ENCODE measurements at regions not wholly inside any gene's neighbourhood (a gene's known extent, or its start where the extent isn't known, plus 50 kb on each side); places are given as distances from the start of the nearest gene placed in this dataset.

GRCh38 chr1:238783633-238784032 is 602.7 kb upstream of the CHRM3 start:
- intact Hi-C loops (cut with micrococcal nuclease), result no loop called here
- Histone ChIP-seq H3K36me3 (ENCODE audit: control insufficient read depth in 2 of 3, insufficient read depth in 3 of 3, low read length in 3 of 3) (no peaks in the 10 kb centered on the region), H3K9me3 (ENCODE audit: control insufficient read depth in 2 of 3, low read length in 3 of 3) (no peaks in the 10 kb centered on the region), H3K4me1 (ENCODE audit: control insufficient read depth in 2 of 2, insufficient read depth in 2 of 2, low read length in 2 of 2) (no peaks in the 10 kb centered on the region), H3K4me3 (ENCODE audit: low read length) (no peak overlapping the region), H3K27me3 (ENCODE audit: control insufficient read depth in 2 of 2, insufficient read depth in 2 of 2, low read length in 2 of 2) (no peaks in the 10 kb centered on the region), H3K27ac (ENCODE audit: low read depth, low read length) (no peak overlapping the region)
- CTCF ChIA-PET, result no interaction called here
- Mint-ChIP-seq H3K4me1 (no peaks in the 10 kb centered on the region), H3K9me3 (peaks cover 0 to 18% (median 4%) of the 10 kb centered on the region in 11 donors), H3K27me3 (no peaks in the 10 kb centered on the region), H3K36me3 (no peaks in the 10 kb centered on the region), H3K4me3 (no peak overlapping the region), H3K27ac (no peak overlapping the region)
- DNase-seq (no peak), ATAC-seq (no peak)
- POLR2A ChIA-PET, result no interaction called here

DNA sequence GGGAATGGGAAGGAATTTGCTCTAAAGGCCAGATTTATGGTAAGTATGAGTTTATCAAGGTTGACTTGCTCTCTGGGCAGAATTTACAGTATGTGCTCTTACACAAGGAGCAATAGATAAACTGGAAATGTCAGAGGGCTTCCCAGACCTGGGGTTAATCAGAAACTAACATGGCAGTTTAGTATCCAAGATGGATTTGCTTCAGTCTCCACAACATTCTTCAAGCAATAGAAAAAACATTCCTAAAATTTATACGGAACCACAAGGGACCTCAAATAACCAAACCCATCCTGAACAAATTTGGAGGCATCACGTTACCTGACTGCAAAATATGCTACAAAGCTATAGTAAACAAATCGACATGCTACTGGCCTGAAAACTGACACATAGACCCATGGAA is 606.7 kb upstream of the CHRM3 start:
- H3K27ac Mint-ChIP-seq, result no peak overlapping the region
- H3K4me3 Mint-ChIP-seq, result no peak overlapping the region
- peaks cover 0 to 16% (median 2%) of the 10 kb centered on the region in 11 donors for H3K9me3 Mint-ChIP-seq
- CTCF ChIA-PET, result no interaction called here
- DNase-seq (no peak), ATAC-seq (no peak)
- no peak overlapping the region for H3K4me3 ChIP-seq (ENCODE audit: low read length)
- no peaks in the 10 kb centered on the region for H3K9me3 ChIP-seq (ENCODE audit: control insufficient read depth in 2 of 3, low read length in 3 of 3)
- H3K27me3 ChIP-seq (ENCODE audit: control insufficient read depth in 2 of 2, insufficient read depth in 2 of 2, low read length in 2 of 2), result no peaks in the 10 kb centered on the region
- H3K4me1 Mint-ChIP-seq, result no peaks in the 10 kb centered on the region
- no peaks in the 10 kb centered on the region for H3K36me3 Mint-ChIP-seq
- no peaks in the 10 kb centered on the region for H3K4me1 ChIP-seq (ENCODE audit: control insufficient read depth in 2 of 2, insufficient read depth in 2 of 2, low read length in 2 of 2)
- no peaks in the 10 kb centered on the region for H3K36me3 ChIP-seq (ENCODE audit: control insufficient read depth in 2 of 3, insufficient read depth in 3 of 3, low read length in 3 of 3)
- H3K27ac ChIP-seq (ENCODE audit: low read depth, low read length), result no peak overlapping the region
- POLR2A ChIA-PET, result no interaction called here
- H3K27me3 Mint-ChIP-seq, result no peaks in the 10 kb centered on the region
- intact Hi-C loops (cut with micrococcal nuclease), result no loop called here

DNA sequence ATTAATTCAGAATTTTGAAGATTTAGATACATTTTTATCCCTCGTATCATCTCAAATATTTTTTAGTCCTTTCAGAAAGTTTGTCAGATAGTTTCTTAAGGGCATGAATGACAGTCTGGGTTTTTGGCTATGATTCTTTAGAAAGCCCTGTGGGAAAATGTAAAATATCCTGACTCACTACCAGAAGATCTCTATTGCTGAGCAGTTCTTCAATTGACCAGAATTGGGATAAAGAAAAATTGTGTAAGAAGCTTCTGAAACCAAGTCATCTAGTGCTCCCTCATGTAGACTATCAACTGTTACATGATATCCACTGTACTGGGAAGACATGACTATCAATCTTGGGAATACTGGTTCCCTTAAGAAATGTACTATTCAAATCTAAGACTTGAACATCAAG is 608.3 kb upstream of the CHRM3 start:
- DNase-seq (no peak), ATAC-seq (no peak)
- no peak overlapping the region for H3K4me3 ChIP-seq (ENCODE audit: low read length)
- no peak overlapping the region for H3K27ac ChIP-seq (ENCODE audit: low read depth, low read length)
- peaks cover 0 to 16% (median 2%) of the 10 kb centered on the region in 11 donors for H3K9me3 Mint-ChIP-seq
- ChIA-PET POLR2A (no interaction called here), CTCF (no interaction called here)
- H3K27ac Mint-ChIP-seq, result no peak overlapping the region
- H3K36me3 ChIP-seq (ENCODE audit: control insufficient read depth in 2 of 3, insufficient read depth in 3 of 3, low read length in 3 of 3), result no peaks in the 10 kb centered on the region
- H3K4me3 Mint-ChIP-seq, result no peak overlapping the region
- no peaks in the 10 kb centered on the region for H3K36me3 Mint-ChIP-seq
- no peaks in the 10 kb centered on the region for H3K27me3 ChIP-seq (ENCODE audit: control insufficient read depth in 2 of 2, insufficient read depth in 2 of 2, low read length in 2 of 2)
- H3K27me3 Mint-ChIP-seq, result no peaks in the 10 kb centered on the region
- H3K4me1 ChIP-seq (ENCODE audit: control insufficient read depth in 2 of 2, insufficient read depth in 2 of 2, low read length in 2 of 2), result no peaks in the 10 kb centered on the region
- H3K9me3 ChIP-seq (ENCODE audit: control insufficient read depth in 2 of 3, low read length in 3 of 3), result no peaks in the 10 kb centered on the region
- no peaks in the 10 kb centered on the region for H3K4me1 Mint-ChIP-seq
- intact Hi-C loops (cut with micrococcal nuclease), result no loop called here

DNA sequence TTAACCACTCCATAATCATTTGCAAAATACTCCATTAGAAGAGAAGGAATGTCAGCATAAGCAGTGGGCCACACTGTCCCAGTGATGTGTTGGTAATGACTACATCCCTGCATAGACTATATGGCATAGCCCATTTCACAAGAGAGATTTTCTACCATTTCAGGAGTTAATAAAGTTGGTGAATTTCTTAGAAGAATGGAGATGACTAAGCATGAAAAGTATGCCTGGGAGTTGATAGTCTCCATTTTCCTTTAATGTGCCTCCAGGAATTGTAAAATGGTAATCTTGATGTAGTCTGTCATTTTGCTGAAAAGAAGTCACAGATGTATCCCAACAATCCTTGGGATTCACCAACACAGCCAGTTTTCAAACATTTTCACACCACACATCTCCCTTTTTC is 608.8 kb upstream of the CHRM3 start:
- Mint-ChIP-seq H3K4me1 (no peaks in the 10 kb centered on the region), H3K9me3 (peaks cover 0 to 16% (median 2%) of the 10 kb centered on the region in 11 donors), H3K27me3 (no peaks in the 10 kb centered on the region), H3K36me3 (no peaks in the 10 kb centered on the region), H3K4me3 (no peak overlapping the region), H3K27ac (no peak overlapping the region)
- POLR2A ChIA-PET, result no interaction called here
- intact Hi-C loops (cut with micrococcal nuclease), result no loop called here
- no peak overlapping the region for H3K27ac ChIP-seq (ENCODE audit: low read depth, low read length)
- DNase-seq, result no peak
- H3K9me3 ChIP-seq (ENCODE audit: control insufficient read depth in 2 of 3, low read length in 3 of 3), result no peaks in the 10 kb centered on the region
- ATAC-seq, result no peak
- H3K27me3 ChIP-seq (ENCODE audit: control insufficient read depth in 2 of 2, insufficient read depth in 2 of 2, low read length in 2 of 2), result no peaks in the 10 kb centered on the region
- H3K4me1 ChIP-seq (ENCODE audit: control insufficient read depth in 2 of 2, insufficient read depth in 2 of 2, low read length in 2 of 2), result no peaks in the 10 kb centered on the region
- CTCF ChIA-PET, result no interaction called here
- H3K36me3 ChIP-seq (ENCODE audit: control insufficient read depth in 2 of 3, insufficient read depth in 3 of 3, low read length in 3 of 3), result no peaks in the 10 kb centered on the region
- H3K4me3 ChIP-seq (ENCODE audit: low read length), result no peak overlapping the region

DNA sequence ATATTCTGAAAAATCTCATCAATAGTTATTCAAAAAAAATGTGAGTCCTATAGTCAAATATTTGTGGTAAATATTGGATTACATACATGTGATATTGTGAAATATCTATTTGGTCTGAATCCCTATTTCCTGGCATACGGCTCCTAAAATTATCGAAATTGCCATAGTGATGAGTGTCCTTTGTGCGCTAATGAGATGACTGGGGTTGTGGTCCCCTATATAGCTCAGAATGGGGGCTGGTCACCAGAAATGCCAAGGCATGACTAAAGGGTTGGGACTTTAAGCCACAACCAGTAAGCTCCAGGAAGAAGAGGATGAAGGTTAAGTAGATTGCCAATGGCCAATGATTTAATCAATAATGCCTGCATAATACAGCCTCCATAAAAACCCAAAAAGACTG is 610.2 kb upstream of the CHRM3 start:
- CTCF ChIA-PET, result no interaction called here
- Mint-ChIP-seq H3K4me3 (no peak overlapping the region), H3K9me3 (peaks cover 0 to 15% (median 0%) of the 10 kb centered on the region in 11 donors), H3K27ac (no peak overlapping the region), H3K4me1 (no peaks in the 10 kb centered on the region), H3K27me3 (no peaks in the 10 kb centered on the region), H3K36me3 (no peaks in the 10 kb centered on the region)
- H3K9me3 ChIP-seq (ENCODE audit: control insufficient read depth in 2 of 3, low read length in 3 of 3), result no peaks in the 10 kb centered on the region
- H3K4me1 ChIP-seq (ENCODE audit: control insufficient read depth in 2 of 2, insufficient read depth in 2 of 2, low read length in 2 of 2), result no peaks in the 10 kb centered on the region
- POLR2A ChIA-PET, result no interaction called here
- H3K36me3 ChIP-seq (ENCODE audit: control insufficient read depth in 2 of 3, insufficient read depth in 3 of 3, low read length in 3 of 3), result no peaks in the 10 kb centered on the region
- ATAC-seq (no peak), DNase-seq (no peak)
- no peak overlapping the region for H3K27ac ChIP-seq (ENCODE audit: low read depth, low read length)
- no peak overlapping the region for H3K4me3 ChIP-seq (ENCODE audit: low read length)
- H3K27me3 ChIP-seq (ENCODE audit: control insufficient read depth in 2 of 2, insufficient read depth in 2 of 2, low read length in 2 of 2), result no peaks in the 10 kb centered on the region
- intact Hi-C loops (cut with micrococcal nuclease), result no loop called here

DNA sequence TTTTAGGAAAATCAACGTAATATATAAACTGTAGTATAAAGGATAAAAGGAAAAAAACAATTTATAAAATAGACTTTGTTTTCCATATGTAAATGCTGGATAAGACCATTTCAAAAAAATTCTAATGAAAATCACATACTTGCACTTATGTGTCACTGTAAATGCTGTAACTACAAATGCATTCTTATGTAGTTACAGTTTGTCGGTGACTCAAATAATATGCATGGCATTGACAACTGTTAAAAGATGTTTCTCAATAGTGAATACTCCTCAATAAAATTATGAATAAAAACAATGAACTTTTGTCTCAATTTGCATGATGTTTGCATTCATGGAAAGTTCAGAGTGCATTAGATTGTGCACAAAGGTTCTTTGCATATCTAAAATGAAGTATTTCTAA is 614.0 kb upstream of the CHRM3 start:
- Mint-ChIP-seq H3K4me1 (no peaks in the 10 kb centered on the region), H3K4me3 (no peak overlapping the region), H3K27ac (no peak overlapping the region), H3K9me3 (peaks cover 0 to 4% (median 0%) of the 10 kb centered on the region in 11 donors), H3K27me3 (no peaks in the 10 kb centered on the region), H3K36me3 (no peaks in the 10 kb centered on the region)
- ChIA-PET CTCF (no interaction called here), POLR2A (no interaction called here)
- Histone ChIP-seq H3K36me3 (ENCODE audit: control insufficient read depth in 2 of 3, insufficient read depth in 3 of 3, low read length in 3 of 3) (no peaks in the 10 kb centered on the region), H3K4me1 (ENCODE audit: control insufficient read depth in 2 of 2, insufficient read depth in 2 of 2, low read length in 2 of 2) (no peaks in the 10 kb centered on the region), H3K4me3 (ENCODE audit: low read length) (no peak overlapping the region), H3K27me3 (ENCODE audit: control insufficient read depth in 2 of 2, insufficient read depth in 2 of 2, low read length in 2 of 2) (no peaks in the 10 kb centered on the region), H3K9me3 (ENCODE audit: control insufficient read depth in 2 of 3, low read length in 3 of 3) (no peaks in the 10 kb centered on the region), H3K27ac (ENCODE audit: low read depth, low read length) (no peak overlapping the region)
- ATAC-seq (no peak), DNase-seq (no peak)
- intact Hi-C loops (cut with micrococcal nuclease), result no loop called here

- no peak for ATAC-seq
- POLR2A ChIA-PET, result no interaction called here
- DNase-seq, result no peak
- intact Hi-C loops (cut with micrococcal nuclease), result no loop called here
- Mint-ChIP-seq H3K27me3 (no peaks in the 10 kb centered on the region), H3K36me3 (peaks cover 0 to 5% (median 0%) of the 10 kb centered on the region in 5 donors), H3K9me3 (peaks cover 4 to 33% (median 17%) of the 10 kb centered on the region in 11 donors), H3K27ac (no peak overlapping the region), H3K4me3 (no peak overlapping the region), H3K4me1 (no peaks in the 10 kb centered on the region)
- H3K4me1 ChIP-seq (ENCODE audit: control insufficient read depth in 2 of 2, insufficient read depth in 2 of 2, low read length in 2 of 2), result no peaks in the 10 kb centered on the region
- no peaks in the 10 kb centered on the region for H3K27me3 ChIP-seq (ENCODE audit: control insufficient read depth in 2 of 2, insufficient read depth in 2 of 2, low read length in 2 of 2)
- H3K27ac ChIP-seq (ENCODE audit: low read depth, low read length), result no peak overlapping the region
- H3K9me3 ChIP-seq (ENCODE audit: control insufficient read depth in 2 of 3, low read length in 3 of 3), result peaks cover 0 to 6% (median 0%) of the 10 kb centered on the region in 3 experiments
- H3K4me3 ChIP-seq (ENCODE audit: low read length), result no peak overlapping the region
- no peaks in the 10 kb centered on the region for H3K36me3 ChIP-seq (ENCODE audit: control insufficient read depth in 2 of 3, insufficient read depth in 3 of 3, low read length in 3 of 3)
- CTCF ChIA-PET, result no interaction called here
Observed at GRCh38 chr1:238767321-238767720, 619.0 kb upstream of the CHRM3 start.
